Large intestine (tissue), 3 donors: ENCODE measurements at regions not wholly inside any gene's neighbourhood (a gene's known extent, or its start where the extent isn't known, plus 50 kb on each side); places are given as distances from the start of the nearest gene placed in this dataset.

ENCODE experiments used
- DNase-seq, 2 donors: peaks; one replicate each; pipeline versions ENCODE4 v3.0.0 to v3.0.0-alpha.2; 2013
- H3K27ac ChIP-seq: one replicate; pipeline ENCODE4 v1.5.1; 2013; ENCODE audit warnings: low read length
- H3K27me3 ChIP-seq: 2 replicates; pipeline ENCODE4 v1.6.1; 2013; ENCODE audit warnings: low read length; ENCODE audit not compliant: control insufficient read depth, insufficient read depth
- H3K36me3 ChIP-seq: 2 replicates; pipeline ENCODE4 v1.6.1; 2013; ENCODE audit warnings: low read length; ENCODE audit not compliant: control insufficient read depth, insufficient read depth
- H3K4me1 ChIP-seq: one replicate; pipeline ENCODE4 v1.6.1; 2013; ENCODE audit warnings: low read length; ENCODE audit not compliant: control insufficient read depth, insufficient read depth
- H3K4me3 ChIP-seq: one replicate; pipeline ENCODE4 v1.5.1; 2013; ENCODE audit warnings: low read length
- H3K9me3 ChIP-seq: one replicate; pipeline ENCODE4 v1.6.1; 2013; ENCODE audit warnings: mild to moderate bottlenecking, low read depth, low read length, moderate library complexity; ENCODE audit not compliant: control insufficient read depth
- WGBS: methylation state at CpG from one replicate; pipeline ENCODE4 v1.1.5; 2013; ENCODE audit warnings: low lambda C conversion rate; ENCODE audit not compliant: insufficient coverage; 5-methylcytosine and 5-hydroxymethylcytosine counted together

- H3K27me3 ChIP-seq = no peaks in the 10 kb centered on the region
- H3K4me3 ChIP-seq = no peak overlapping the region
- 82% methylated on average over 2 of the region's 5 CpGs for WGBS
- H3K4me1 ChIP-seq = peaks cover 3% of the 10 kb centered on the region
- no peaks in the 10 kb centered on the region for H3K36me3 ChIP-seq
- no peaks in the 10 kb centered on the region for H3K9me3 ChIP-seq
- H3K27ac ChIP-seq = no peak overlapping the region
- DNase-seq = no peak
These were observed 225.9 kb downstream of the PIK3R1 start for GRCh38 chr5:68441309-68442073.

DNA sequence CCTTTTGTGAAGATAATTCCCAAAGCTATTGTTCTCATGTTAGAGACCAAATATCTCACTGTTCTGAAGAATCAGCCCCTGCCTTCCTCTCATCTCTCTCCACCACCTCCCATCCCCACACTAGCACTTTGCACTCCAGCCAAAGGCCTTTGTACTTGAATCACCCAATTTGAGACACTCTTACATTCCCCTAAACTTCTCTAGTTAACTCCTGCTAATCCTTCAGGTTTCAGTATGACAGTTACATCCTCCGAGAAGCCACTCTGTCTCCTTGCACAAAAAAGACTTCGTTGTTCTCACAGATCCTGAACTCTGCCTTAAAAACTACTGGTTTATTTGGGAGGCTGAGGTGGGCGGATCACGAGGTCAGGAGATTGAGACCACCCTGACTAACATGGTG is 227.5 kb downstream of the PIK3R1 start:
- DNase-seq = no peak
- no peaks in the 10 kb centered on the region for H3K4me1 ChIP-seq
- WGBS = 100% methylated on average over 1 of the region's 4 CpGs
- H3K27me3 ChIP-seq = no peaks in the 10 kb centered on the region
- H3K4me3 ChIP-seq = no peak overlapping the region
- H3K27ac ChIP-seq = no peak overlapping the region
- H3K9me3 ChIP-seq = no peaks in the 10 kb centered on the region
- no peaks in the 10 kb centered on the region for H3K36me3 ChIP-seq

DNA sequence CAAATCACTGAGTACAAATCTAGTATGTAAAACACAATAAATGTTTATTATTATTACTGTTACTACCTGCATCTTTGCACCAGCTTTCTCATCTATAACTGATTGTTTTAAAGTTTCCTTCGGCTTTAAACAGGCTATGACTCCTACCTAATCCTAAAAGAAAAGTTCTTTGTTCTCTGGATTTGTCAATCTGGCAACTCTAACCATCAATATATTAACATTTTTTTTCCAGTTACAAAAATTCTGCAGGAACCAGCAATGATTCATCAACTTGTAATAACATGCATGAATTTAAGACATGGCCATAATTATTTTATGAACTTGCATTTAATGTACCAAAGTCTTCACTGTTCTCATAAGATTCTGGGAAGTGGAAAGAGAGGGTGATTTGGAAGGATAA is 228.5 kb downstream of the PIK3R1 start:
- no peak for DNase-seq
- Histone ChIP-seq H3K4me1 (no peaks in the 10 kb centered on the region), H3K27me3 (no peaks in the 10 kb centered on the region), H3K36me3 (no peaks in the 10 kb centered on the region), H3K9me3 (no peaks in the 10 kb centered on the region), H3K4me3 (no peak overlapping the region), H3K27ac (no peak overlapping the region)
- 100% methylated on average over 1 of the region's 1 CpG for WGBS

DNA sequence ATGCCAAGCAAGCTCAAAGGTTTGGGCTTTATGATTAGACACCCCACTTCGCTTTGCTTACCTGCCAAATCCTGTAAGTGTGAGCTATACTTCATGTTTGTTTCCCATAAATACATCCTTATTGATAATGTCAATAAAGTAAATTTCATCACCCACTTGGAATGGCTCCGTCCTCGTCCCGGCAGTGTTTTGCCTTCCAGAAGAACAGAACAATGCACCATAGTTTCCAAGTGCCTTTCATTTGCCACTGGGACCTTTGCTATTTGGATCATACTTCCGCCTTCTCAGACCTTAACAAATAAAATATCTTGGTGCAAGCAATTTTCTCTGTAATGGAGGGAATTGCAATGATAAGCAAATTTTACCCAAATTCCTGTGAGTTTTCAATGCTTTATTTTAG is 229.3 kb downstream of the PIK3R1 start:
- Histone ChIP-seq H3K4me3 (no peak overlapping the region), H3K9me3 (no peaks in the 10 kb centered on the region), H3K36me3 (no peaks in the 10 kb centered on the region), H3K27me3 (no peaks in the 10 kb centered on the region), H3K27ac (no peak overlapping the region), H3K4me1 (no peaks in the 10 kb centered on the region)
- WGBS = no CpG with 5 or more reads among the region's 5 CpGs
- DNase-seq = no peak

DNA sequence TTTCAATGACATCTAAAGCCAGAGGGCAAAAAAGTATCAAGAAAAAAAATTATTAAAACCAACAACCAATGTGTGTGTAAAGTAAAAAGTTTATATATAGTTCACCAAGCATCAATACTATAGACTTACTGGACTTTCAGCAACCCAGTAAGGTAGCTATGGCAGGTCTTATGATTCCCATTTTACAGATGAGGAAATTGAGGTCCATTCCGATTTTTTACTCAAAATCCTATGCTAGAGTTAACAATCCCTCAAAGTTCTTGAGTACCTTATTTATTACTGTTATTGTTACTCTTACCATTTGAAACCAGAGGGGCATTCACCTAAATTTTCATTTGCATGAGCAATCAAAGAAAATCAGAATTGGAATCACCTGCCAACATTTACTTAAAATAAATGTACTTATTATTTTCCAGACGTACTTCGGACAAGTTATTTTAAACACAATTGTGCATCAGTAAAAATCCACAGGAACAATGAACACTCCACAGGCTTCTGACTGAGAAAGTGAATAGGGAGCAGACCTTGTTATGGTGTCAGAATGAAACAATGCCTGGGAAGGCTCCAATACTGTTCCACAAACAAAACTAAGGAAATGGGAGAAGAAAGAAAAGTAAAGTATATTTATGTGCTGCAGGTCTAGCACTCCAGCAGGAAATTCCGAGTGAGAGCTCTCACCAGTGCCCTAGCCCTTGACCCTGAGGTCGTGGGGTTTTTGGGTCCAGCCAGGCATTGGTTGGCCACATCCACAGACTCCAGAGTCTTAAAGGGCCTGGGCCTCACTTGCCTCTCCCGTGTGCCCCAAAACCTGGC is 229.9 kb downstream of the PIK3R1 start:
- DNase-seq = no peak
- H3K27me3 ChIP-seq = no peaks in the 10 kb centered on the region
- no peaks in the 10 kb centered on the region for H3K36me3 ChIP-seq
- no peaks in the 10 kb centered on the region for H3K4me1 ChIP-seq
- no peak overlapping the region for H3K27ac ChIP-seq
- no peaks in the 10 kb centered on the region for H3K9me3 ChIP-seq
- no peak overlapping the region for H3K4me3 ChIP-seq
- 83% methylated on average over 1 of the region's 6 CpGs for WGBS

DNA sequence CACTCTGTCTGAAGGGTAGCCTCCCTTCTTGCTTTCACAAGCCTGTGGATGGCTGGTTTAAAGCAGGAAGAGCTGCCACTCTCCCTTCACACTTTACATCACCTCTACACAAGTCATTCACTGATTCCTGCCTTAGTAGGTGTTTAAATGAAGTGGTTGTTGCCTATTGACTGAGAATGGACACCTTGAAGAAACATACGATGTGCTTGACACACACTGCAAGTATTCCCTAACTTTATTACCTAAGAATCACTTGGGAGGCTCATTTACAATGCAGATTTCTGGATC is 230.5 kb downstream of the PIK3R1 start:
- Histone ChIP-seq H3K9me3 (no peaks in the 10 kb centered on the region), H3K27me3 (no peaks in the 10 kb centered on the region), H3K27ac (no peak overlapping the region), H3K36me3 (no peaks in the 10 kb centered on the region), H3K4me1 (no peaks in the 10 kb centered on the region), H3K4me3 (no peak overlapping the region)
- WGBS = 40% methylated on average over 1 of the region's 1 CpG
- DNase-seq = no peak

DNA sequence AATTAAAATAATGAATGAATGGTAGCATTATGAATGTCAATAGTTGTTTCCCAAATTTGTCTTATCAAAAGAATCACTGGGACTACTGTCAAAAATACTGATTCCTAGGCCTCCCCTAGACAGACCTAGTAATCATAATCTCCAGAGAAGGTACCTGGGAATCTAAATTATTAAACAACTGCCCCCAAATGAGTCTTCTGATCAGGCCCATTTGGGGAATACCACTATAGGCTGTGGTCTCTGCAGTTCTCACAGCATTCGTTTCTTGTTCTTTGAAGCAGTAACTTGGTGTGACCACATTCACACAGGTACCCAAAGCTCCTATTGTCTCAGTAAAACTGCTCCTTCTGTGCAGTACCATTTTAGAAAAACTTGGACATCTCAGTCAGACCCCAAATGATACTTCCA is 230.9 kb downstream of the PIK3R1 start:
- no peak for DNase-seq
- Histone ChIP-seq H3K36me3 (no peaks in the 10 kb centered on the region), H3K27ac (no peak overlapping the region), H3K4me1 (no peaks in the 10 kb centered on the region), H3K9me3 (no peaks in the 10 kb centered on the region), H3K27me3 (no peaks in the 10 kb centered on the region), H3K4me3 (no peak overlapping the region)
- WGBS = no CpG with 5 or more reads among the region's 1 CpG

GRCh38 chr5:68447136-68447929 is 231.8 kb downstream of the PIK3R1 start:
- 60% methylated on average over 1 of the region's 6 CpGs for WGBS
- H3K36me3 ChIP-seq = no peaks in the 10 kb centered on the region
- DNase-seq = no peak
- H3K9me3 ChIP-seq = no peaks in the 10 kb centered on the region
- no peak overlapping the region for H3K4me3 ChIP-seq
- no peaks in the 10 kb centered on the region for H3K4me1 ChIP-seq
- no peaks in the 10 kb centered on the region for H3K27me3 ChIP-seq
- H3K27ac ChIP-seq = no peak overlapping the region

DNA sequence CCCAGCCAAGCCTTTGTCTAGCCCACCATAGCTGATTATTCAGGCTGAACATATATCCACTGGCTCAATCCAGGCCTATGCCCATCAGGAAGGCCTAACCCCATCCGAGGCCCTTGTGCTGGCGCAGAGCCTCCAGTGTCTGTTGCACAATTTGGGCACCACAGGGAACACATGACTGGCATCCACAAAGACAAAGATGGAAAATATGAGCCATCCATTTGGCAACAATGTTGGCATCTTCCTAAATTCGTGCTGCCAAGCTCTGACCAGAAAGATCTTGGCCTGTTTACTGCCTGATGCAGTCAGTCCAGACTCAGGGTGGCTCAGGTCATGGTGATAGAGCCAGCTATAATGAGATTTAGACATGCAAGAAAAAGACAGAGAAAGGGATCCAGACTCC is 233.8 kb downstream of the PIK3R1 start:
- no peak overlapping the region for H3K27ac ChIP-seq

DNA sequence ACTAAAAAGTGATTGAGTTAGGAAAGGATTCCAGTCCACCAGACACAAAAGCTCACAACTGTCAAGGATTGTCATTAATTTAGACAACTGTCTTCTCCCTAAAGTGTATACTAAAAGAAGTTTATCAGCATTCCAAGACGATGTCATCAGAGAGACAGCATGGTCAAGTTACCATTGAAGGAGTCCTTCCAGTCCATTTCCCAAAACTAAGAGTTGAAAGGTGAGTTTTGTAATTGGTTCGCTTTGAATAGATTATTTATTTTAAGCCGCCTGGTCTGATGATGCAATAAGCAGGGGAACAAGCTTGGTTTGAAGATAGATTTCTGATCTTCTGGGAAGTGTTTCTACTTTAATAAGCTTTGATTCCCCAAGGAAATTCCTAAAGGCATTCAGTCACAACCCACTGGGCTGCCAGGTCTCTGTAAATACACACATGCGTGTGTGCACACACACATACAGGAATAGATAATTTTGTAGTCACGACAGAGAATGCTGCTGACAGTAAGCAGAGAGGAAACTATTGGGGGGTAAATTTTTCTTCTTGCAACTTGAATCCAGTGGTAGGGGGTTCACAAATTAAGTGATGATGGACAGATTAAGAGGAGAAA is 234.8 kb downstream of the PIK3R1 start:
- H3K4me1 ChIP-seq = no peaks in the 10 kb centered on the region
- H3K27me3 ChIP-seq = no peaks in the 10 kb centered on the region
- 80% methylated on average over 1 of the region's 5 CpGs for WGBS
- no peak overlapping the region for H3K27ac ChIP-seq
- no peaks in the 10 kb centered on the region for H3K9me3 ChIP-seq
- H3K4me3 ChIP-seq = no peak overlapping the region
- no peak for DNase-seq
- H3K36me3 ChIP-seq = no peaks in the 10 kb centered on the region

More for the DNA sequence above, 233.8 kb downstream of the PIK3R1 start:
- WGBS = no CpG with 5 or more reads among the region's 3 CpGs
- no peak for DNase-seq
- H3K27me3 ChIP-seq = no peaks in the 10 kb centered on the region
- no peaks in the 10 kb centered on the region for H3K9me3 ChIP-seq
- no peak overlapping the region for H3K4me3 ChIP-seq
- no peaks in the 10 kb centered on the region for H3K4me1 ChIP-seq
- H3K36me3 ChIP-seq = no peaks in the 10 kb centered on the region
